ENCODE measurements at regions not wholly inside any gene's neighbourhood (a gene's known extent, or its start where the extent isn't known, plus 50 kb on each side); places are given as distances from the start of the nearest gene placed in this dataset.
"Not testable (repeated sequence)": the region's sequence is repeated elsewhere in the genome, so short reads cannot be mapped to it uniquely, and the experiment has no call there.

GRCh38 chr20:6662309-6662708, 105.2 kb upstream of the BMP2 start:
- Mint-ChIP-seq H3K27ac (ENCODE audit: unreplicated experiment) (no peak overlapping the region), H3K27me3 (ENCODE audit: low read depth) (no peaks in the 10 kb centered on the region), H3K9me3 (peaks cover 2% of the 10 kb centered on the region), H3K36me3 (ENCODE audit: low read depth) (no peaks in the 10 kb centered on the region), H3K4me3 (no peak overlapping the region), H3K4me1 (peaks cover 13% of the 10 kb centered on the region)
- no peak for DNase-seq (ENCODE audit: low read depth, low spot score)
- TF ChIP-seq, protein P1, sequence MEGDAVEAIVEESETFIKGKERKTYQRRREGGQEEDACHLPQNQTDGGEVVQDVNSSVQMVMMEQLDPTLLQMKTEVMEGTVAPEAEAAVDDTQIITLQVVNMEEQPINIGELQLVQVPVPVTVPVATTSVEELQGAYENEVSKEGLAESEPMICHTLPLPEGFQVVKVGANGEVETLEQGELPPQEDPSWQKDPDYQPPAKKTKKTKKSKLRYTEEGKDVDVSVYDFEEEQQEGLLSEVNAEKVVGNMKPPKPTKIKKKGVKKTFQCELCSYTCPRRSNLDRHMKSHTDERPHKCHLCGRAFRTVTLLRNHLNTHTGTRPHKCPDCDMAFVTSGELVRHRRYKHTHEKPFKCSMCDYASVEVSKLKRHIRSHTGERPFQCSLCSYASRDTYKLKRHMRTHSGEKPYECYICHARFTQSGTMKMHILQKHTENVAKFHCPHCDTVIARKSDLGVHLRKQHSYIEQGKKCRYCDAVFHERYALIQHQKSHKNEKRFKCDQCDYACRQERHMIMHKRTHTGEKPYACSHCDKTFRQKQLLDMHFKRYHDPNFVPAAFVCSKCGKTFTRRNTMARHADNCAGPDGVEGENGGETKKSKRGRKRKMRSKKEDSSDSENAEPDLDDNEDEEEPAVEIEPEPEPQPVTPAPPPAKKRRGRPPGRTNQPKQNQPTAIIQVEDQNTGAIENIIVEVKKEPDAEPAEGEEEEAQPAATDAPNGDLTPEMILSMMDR (conservative IDR thresholded peaks at IDR 0.05) = no peak

DNA sequence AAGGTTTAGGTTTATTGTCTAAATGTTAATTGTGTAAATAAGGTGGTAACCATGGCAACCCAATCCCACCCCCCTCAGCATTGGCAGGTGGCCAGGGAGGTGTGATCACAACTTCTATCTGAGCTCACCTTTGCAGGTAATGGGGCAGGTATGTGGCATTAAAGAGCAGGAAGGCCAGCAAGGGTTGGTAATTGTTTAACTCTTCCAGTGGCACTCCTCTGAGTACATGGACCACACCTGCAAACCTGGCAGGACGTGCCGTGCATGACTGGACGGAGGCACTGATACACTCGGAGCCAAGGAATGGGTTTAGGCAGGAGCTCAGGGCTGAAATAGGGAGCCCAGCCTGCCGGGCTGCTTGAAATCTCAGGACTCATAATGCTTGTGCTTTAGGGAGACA, 107.0 kb upstream of the BMP2 start:
- Mint-ChIP-seq H3K9me3 (peaks cover 2% of the 10 kb centered on the region), H3K27ac (ENCODE audit: unreplicated experiment) (no peak overlapping the region), H3K4me1 (peaks cover 13% of the 10 kb centered on the region), H3K36me3 (ENCODE audit: low read depth) (no peaks in the 10 kb centered on the region), H3K4me3 (no peak overlapping the region), H3K27me3 (ENCODE audit: low read depth) (no peaks in the 10 kb centered on the region)
- TF ChIP-seq, protein P1 (conservative IDR thresholded peaks at IDR 0.05) = no peak
- no peak for DNase-seq (ENCODE audit: low read depth, low spot score)

GRCh38 chr20:6658909-6659308, 108.6 kb upstream of the BMP2 start:
- H3K27ac Mint-ChIP-seq (ENCODE audit: unreplicated experiment); H3K27me3 Mint-ChIP-seq (ENCODE audit: low read depth); H3K4me3 Mint-ChIP-seq; DNase-seq (ENCODE audit: low read depth, low spot score); H3K9me3 Mint-ChIP-seq; H3K36me3 Mint-ChIP-seq (ENCODE audit: low read depth): not testable (repeated sequence)
- peaks cover 13% of the 10 kb centered on the region for H3K4me1 Mint-ChIP-seq

DNA sequence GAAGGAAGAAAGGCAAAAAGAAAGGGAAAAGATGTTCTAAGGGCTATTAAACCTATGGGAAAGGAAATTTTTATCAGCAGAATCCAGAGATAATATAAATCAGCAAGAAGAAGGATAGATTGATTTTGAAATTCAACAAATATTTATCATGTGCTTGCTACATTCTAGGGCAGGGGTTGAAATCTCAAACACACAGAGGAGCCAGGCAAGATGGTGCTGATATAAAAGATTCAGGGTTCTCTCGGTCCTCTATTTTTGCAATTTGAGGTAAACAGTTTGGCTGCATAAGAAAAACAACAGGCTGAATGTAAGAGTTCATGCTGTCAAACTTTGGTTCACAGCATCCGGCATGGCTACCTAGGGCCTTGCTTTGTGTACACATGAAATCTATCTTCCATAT, 109.6 kb upstream of the BMP2 start:
- Mint-ChIP-seq H3K27ac (ENCODE audit: unreplicated experiment) (no peak overlapping the region), H3K9me3 (no peaks in the 10 kb centered on the region), H3K4me1 (peaks cover 7% of the 10 kb centered on the region), H3K4me3 (no peak overlapping the region), H3K36me3 (ENCODE audit: low read depth) (no peaks in the 10 kb centered on the region), H3K27me3 (ENCODE audit: low read depth) (no peaks in the 10 kb centered on the region)
- no peak for DNase-seq (ENCODE audit: low read depth, low spot score)
- TF ChIP-seq, protein P1 (conservative IDR thresholded peaks at IDR 0.05) = no peak

- Mint-ChIP-seq H3K4me3 (no peak overlapping the region), H3K9me3 (no peaks in the 10 kb centered on the region), H3K36me3 (ENCODE audit: low read depth) (no peaks in the 10 kb centered on the region), H3K4me1 (peaks cover 3% of the 10 kb centered on the region), H3K27me3 (ENCODE audit: low read depth) (no peaks in the 10 kb centered on the region), H3K27ac (ENCODE audit: unreplicated experiment) (no peak overlapping the region)
- TF ChIP-seq, protein P1 (conservative IDR thresholded peaks at IDR 0.05) = no peak
- DNase-seq (ENCODE audit: low read depth, low spot score) = no peak
Observed at GRCh38 chr20:6657111-6657510, 110.4 kb upstream of the BMP2 start.

GRCh38 chr20:6654513-6655252, 112.8 kb upstream of the BMP2 start:
- no peaks in the 10 kb centered on the region for H3K4me1 Mint-ChIP-seq
- DNase-seq (ENCODE audit: low read depth, low spot score) = no peak
- H3K27me3 Mint-ChIP-seq (ENCODE audit: low read depth) = no peaks in the 10 kb centered on the region
- H3K36me3 Mint-ChIP-seq (ENCODE audit: low read depth) = no peaks in the 10 kb centered on the region
- H3K4me3 Mint-ChIP-seq = no peak overlapping the region
- H3K9me3 Mint-ChIP-seq = no peaks in the 10 kb centered on the region
- H3K27ac Mint-ChIP-seq (ENCODE audit: unreplicated experiment) = no peak overlapping the region
- TF ChIP-seq, protein P1 (conservative IDR thresholded peaks at IDR 0.05) = no peak
